CD4-positive, alpha-beta T cell (primary cell): ENCODE measurements at regions not wholly inside any gene's neighbourhood (a gene's known extent, or its start where the extent isn't known, plus 50 kb on each side); places are given as distances from the start of the nearest gene placed in this dataset.

ENCODE experiments used
- ATAC-seq: fragments of 200-7000 bp; cut with Tn5 transposase; one replicate; pipeline ENCODE4 v1.10.0; 2022; ENCODE audit warnings: mild to moderate bottlenecking; ENCODE audit not compliant: poor library complexity
- CTCF ChIA-PET: fragments of 350-600 bp; sonication (Branson Sonifier 250); formaldehyde crosslinking; loops from one replicate; lab custom pipeline; 2021; ENCODE audit warnings: antibody characterized with exemption, inconsistent platforms; lab: Charles Lee
- POLR2A ChIA-PET: fragments of 350-600 bp; sonication (Branson Sonifier 250); formaldehyde crosslinking; loops from one replicate; lab custom pipeline; 2021; ENCODE audit warnings: antibody characterized with exemption, inconsistent platforms; lab: Charles Lee
- DNase-seq, 14 experiments: peaks; one replicate each; pipeline ENCODE4 v3.0.0-alpha.2; 2013 to 2020; ENCODE audit warnings: mixed read lengths in 2 of 14
- H3K27ac ChIP-seq, 2 donors: one replicate each; pipeline versions ENCODE4 v1.5.1 to v1.7.0; 2013; ENCODE audit warnings: low read length in 2 of 2, low read depth in 1 of 2, mild to moderate bottlenecking in 1 of 2
- H3K27me3 ChIP-seq, 2 experiments: 1 replicate in 1 of 2; 2 replicates in 1 of 2; pipeline versions ENCODE4 v1.6.1 to v1.7.0; 2013; ENCODE audit warnings: low read length in 2 of 2, control low read depth in 1 of 2, mild to moderate bottlenecking in 1 of 2, moderate library complexity in 1 of 2; ENCODE audit not compliant: insufficient read depth in 2 of 2, control insufficient read depth in 1 of 2
- H3K36me3 ChIP-seq: one replicate; pipeline ENCODE4 v1.6.1; 2013; ENCODE audit warnings: low read length, control low read depth; ENCODE audit not compliant: insufficient read depth
- H3K4me1 ChIP-seq: one replicate; pipeline ENCODE4 v1.6.1; 2013; ENCODE audit warnings: low read length, control low read depth; ENCODE audit not compliant: insufficient read depth
- H3K4me3 ChIP-seq: one replicate; pipeline ENCODE4 v1.5.1; 2013; ENCODE audit warnings: mild to moderate bottlenecking, low read length, moderate library complexity
- H3K9me3 ChIP-seq, 2 experiments: 1 replicate in 1 of 2; 2 replicates in 1 of 2; pipeline versions ENCODE4 v1.6.1 to v1.7.0; 2013; ENCODE audit warnings: low read length in 2 of 2, mild to moderate bottlenecking in 2 of 2, control low read depth in 1 of 2, moderate library complexity in 1 of 2; ENCODE audit not compliant: control insufficient read depth in 1 of 2, insufficient read depth in 1 of 2
- H3K27ac Mint-ChIP-seq: one replicate; pipeline ENCODE4 v1.8.0; 2020; ENCODE audit warnings: mixed read lengths
- H3K27me3 Mint-ChIP-seq: one replicate; pipeline ENCODE4 v1.8.0; 2021; ENCODE audit warnings: mixed read lengths
- H3K36me3 Mint-ChIP-seq: one replicate; pipeline ENCODE4 v1.8.0; 2021; ENCODE audit warnings: low read depth, mixed read lengths
- H3K4me1 Mint-ChIP-seq: one replicate; pipeline ENCODE4 v1.8.0; 2021; ENCODE audit warnings: low read depth, mixed read lengths
- H3K4me3 Mint-ChIP-seq: one replicate; pipeline ENCODE4 v1.8.0; 2020; ENCODE audit warnings: mild to moderate bottlenecking, mixed read lengths
- H3K9me3 Mint-ChIP-seq: one replicate; pipeline ENCODE4 v1.8.0; 2020; ENCODE audit warnings: mixed read lengths
- CTCF ChIP-seq: fragments of 200-600 bp; IDR thresholded peaks from one replicate; pipeline ENCODE4 v1.8.0; 2022; ENCODE audit warnings: antibody characterized with exemption, mild to moderate bottlenecking
- intact Hi-C, 2 experiments: fragments of 100-400 bp; cut with DNase I in 1 of 2; cut with micrococcal nuclease in 1 of 2; formaldehyde crosslinking; loops; one replicate each; pipeline versions ENCODE4 v1.15.1 to v1.9.0; 2023 to 2025; cut with DNase I, micrococcal nuclease

DNA sequence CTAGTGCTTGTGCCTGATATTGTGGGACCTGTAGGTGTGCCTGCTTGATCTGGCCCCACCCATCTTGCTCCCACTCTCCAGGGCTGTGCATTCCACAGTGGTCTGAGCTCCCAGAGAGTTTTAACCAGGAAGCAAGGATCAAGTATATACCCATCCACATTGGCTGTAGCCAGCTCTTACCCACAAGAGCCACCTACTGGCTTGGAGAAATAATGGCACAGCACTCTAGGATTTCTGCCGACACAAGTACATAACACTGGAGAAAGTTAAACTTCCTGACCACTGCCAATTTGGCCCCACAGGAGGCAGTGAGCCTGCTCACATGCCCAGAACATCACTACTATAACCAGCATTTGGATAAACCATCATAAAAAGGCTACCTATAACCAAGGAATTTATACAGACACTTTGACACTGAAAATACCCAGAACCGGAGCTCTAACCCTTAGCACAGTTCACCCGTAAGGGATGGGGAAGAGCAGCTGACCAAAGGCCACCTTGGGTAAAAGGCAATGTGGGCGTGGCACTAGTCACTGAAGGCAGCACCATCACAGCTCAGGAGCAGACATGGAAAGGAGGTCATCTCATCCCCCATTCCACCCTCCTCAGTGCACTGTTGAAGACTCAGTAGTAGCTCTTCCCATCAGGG is 440.4 kb downstream of the BTBD3 start:
- DNase-seq (no peak), ATAC-seq (no peak)
- Mint-ChIP-seq H3K4me3 (no peak overlapping the region), H3K4me1 (no peaks in the 10 kb centered on the region), H3K9me3 (no peaks in the 10 kb centered on the region), H3K36me3 (no peaks in the 10 kb centered on the region), H3K27ac (no peak overlapping the region), H3K27me3 (no peaks in the 10 kb centered on the region)
- H3K4me1 ChIP-seq, result no peaks in the 10 kb centered on the region
- H3K36me3 ChIP-seq, result no peaks in the 10 kb centered on the region
- H3K27me3 ChIP-seq, result no peaks in the 10 kb centered on the region
- H3K4me3 ChIP-seq, result no peak overlapping the region
- H3K9me3 ChIP-seq, result no peaks in the 10 kb centered on the region
- no peak overlapping the region for H3K27ac ChIP-seq
- ChIA-PET POLR2A (no interaction called here), CTCF (no interaction called here)
- intact Hi-C loops, result loop anchor here in 1 of 2 experiments (10.0 kb wide), 1 partner anchor 63 kb away; no protein-coding TSS in a partner anchor
- TF ChIP-seq CTCF, result no peak

DNA sequence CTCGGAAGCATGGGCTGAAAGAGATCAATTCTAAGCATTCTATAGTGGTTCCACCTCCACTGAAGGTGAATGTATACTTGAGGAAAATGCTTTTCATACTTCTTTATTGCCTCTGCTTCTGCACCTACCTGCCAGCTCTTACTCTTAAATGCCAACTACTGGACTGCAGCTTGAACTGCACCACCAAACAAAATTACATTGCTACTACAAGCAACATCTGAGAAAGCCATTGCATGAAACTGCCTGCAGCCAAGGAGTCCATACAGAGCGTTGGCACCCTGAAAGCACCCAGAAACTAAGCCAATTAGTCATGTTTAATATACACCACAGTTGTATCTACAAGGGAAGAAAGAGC is 440.9 kb downstream of the BTBD3 start:
- no peaks in the 10 kb centered on the region for H3K27me3 Mint-ChIP-seq
- ATAC-seq (no peak), DNase-seq (no peak)
- ChIA-PET CTCF (no interaction called here), POLR2A (no interaction called here)
- H3K4me1 Mint-ChIP-seq, result no peaks in the 10 kb centered on the region
- no peaks in the 10 kb centered on the region for H3K36me3 Mint-ChIP-seq
- no peak for TF ChIP-seq CTCF
- H3K4me3 ChIP-seq, result no peak overlapping the region
- H3K4me1 ChIP-seq, result no peaks in the 10 kb centered on the region
- H3K27me3 ChIP-seq, result no peaks in the 10 kb centered on the region
- no peak overlapping the region for H3K27ac Mint-ChIP-seq
- intact Hi-C loops, result loop anchor here in 1 of 2 experiments (10.0 kb wide), 1 partner anchor 64 kb away; no protein-coding TSS in a partner anchor
- H3K27ac ChIP-seq, result no peak overlapping the region
- no peaks in the 10 kb centered on the region for H3K36me3 ChIP-seq
- no peaks in the 10 kb centered on the region for H3K9me3 Mint-ChIP-seq
- H3K4me3 Mint-ChIP-seq, result no peak overlapping the region
- H3K9me3 ChIP-seq, result peaks cover 0 to 3% of the 10 kb centered on the region in 2 experiments

DNA sequence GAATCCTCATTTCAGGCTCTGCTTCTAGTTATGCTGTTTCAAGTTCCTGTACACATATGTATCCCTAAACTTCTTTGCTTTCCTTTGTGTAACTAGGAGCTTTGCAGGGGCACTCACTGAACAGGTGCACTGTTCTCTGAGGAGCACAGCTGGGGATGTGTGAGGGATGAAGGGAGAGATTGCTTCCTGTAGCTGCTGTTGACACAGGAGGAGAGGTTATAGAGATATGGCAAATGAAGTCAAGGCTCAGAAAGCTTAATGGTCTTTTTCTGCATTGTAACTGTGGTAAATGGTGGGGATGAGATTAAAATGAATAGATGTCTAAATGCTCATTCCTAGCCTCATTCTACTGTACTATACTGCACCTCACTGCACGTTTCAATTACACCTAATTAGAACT is 454.3 kb downstream of the BTBD3 start:
- no peaks in the 10 kb centered on the region for H3K4me1 ChIP-seq

More for the DNA sequence above, 454.3 kb downstream of the BTBD3 start:
- H3K27ac Mint-ChIP-seq, result no peak overlapping the region
- H3K36me3 ChIP-seq, result no peaks in the 10 kb centered on the region
- no peak for DNase-seq
- peaks cover 0 to under 1% of the 10 kb centered on the region in 2 experiments for H3K9me3 ChIP-seq
- H3K4me3 ChIP-seq, result no peak overlapping the region
- no peak overlapping the region for H3K4me3 Mint-ChIP-seq
- POLR2A ChIA-PET, result no interaction called here
- TF ChIP-seq CTCF, result no peak
- CTCF ChIA-PET, result no interaction called here
- no peak for ATAC-seq
- intact Hi-C loops, result no loop called here
- no peaks in the 10 kb centered on the region for H3K27me3 ChIP-seq
- no peaks in the 10 kb centered on the region for H3K36me3 Mint-ChIP-seq
- H3K27me3 Mint-ChIP-seq, result no peaks in the 10 kb centered on the region
- H3K27ac ChIP-seq, result no peak overlapping the region
- H3K9me3 Mint-ChIP-seq, result peaks cover 5% of the 10 kb centered on the region
- no peaks in the 10 kb centered on the region for H3K4me1 Mint-ChIP-seq
